ENCODE measurements at regions not wholly inside any gene's neighbourhood (a gene's known extent, or its start where the extent isn't known, plus 50 kb on each side); places are given as distances from the start of the nearest gene placed in this dataset.

- no peak for ATAC-seq
- no peak for TF ChIP-seq ZFP30 (CRISPR knock-in tag; IDR thresholded peaks at IDR 0.05)
- no peak for TF ChIP-seq ZFP3 (CRISPR knock-in tag; IDR thresholded peaks at IDR 0.05)
- TF ChIP-seq RARB (CRISPR knock-in tag; IDR thresholded peaks at IDR 0.05): no peak
- TF ChIP-seq ESRRG (CRISPR knock-in tag; IDR thresholded peaks at IDR 0.05): no peak
- TF ChIP-seq CSRNP3 (CRISPR knock-in tag; IDR thresholded peaks at IDR 0.05): no peak
- TF ChIP-seq TSHZ2 (CRISPR knock-in tag; IDR thresholded peaks at IDR 0.05): no peak
- no peak for TF ChIP-seq ZNF70 (CRISPR knock-in tag; IDR thresholded peaks at IDR 0.05)
- TF ChIP-seq CSDC2 (CRISPR knock-in tag; IDR thresholded peaks at IDR 0.05): no peak
- no peak for TF ChIP-seq ZNF8 (CRISPR knock-in tag; IDR thresholded peaks at IDR 0.05)
- TF ChIP-seq ZNF565 (CRISPR knock-in tag; conservative IDR thresholded peaks at IDR 0.05; ENCODE audit: low read depth): no peak
- no peak for TF ChIP-seq GLIS3 (CRISPR knock-in tag; IDR thresholded peaks at IDR 0.05)
- TF ChIP-seq OSR1 (CRISPR knock-in tag; IDR thresholded peaks at IDR 0.05): no peak
- no peak for TF ChIP-seq CREB5 (CRISPR knock-in tag; IDR thresholded peaks at IDR 0.05; ENCODE audit: low read depth)
- no peak for TF ChIP-seq ISL1 (CRISPR knock-in tag; IDR thresholded peaks at IDR 0.05)
- TF ChIP-seq ARNTL (CRISPR knock-in tag; IDR thresholded peaks at IDR 0.05; ENCODE audit: borderline replicate concordance, low read depth): no peak
- TF ChIP-seq BACH2 (CRISPR knock-in tag; IDR thresholded peaks at IDR 0.05; ENCODE audit: borderline replicate concordance): no peak
- no peak for TF ChIP-seq TOX (CRISPR knock-in tag; IDR thresholded peaks at IDR 0.05; ENCODE audit: borderline replicate concordance)
- TF ChIP-seq POU6F1 (CRISPR knock-in tag; IDR thresholded peaks at IDR 0.05; ENCODE audit: borderline replicate concordance, low read depth): no peak
Observed at GRCh38 chr1:87949711-87950110, 621.0 kb downstream of the LMO4 start.

GRCh38 chr1:87950369-87950768 lies 621.7 kb downstream of the LMO4 start:
- no peak for TF ChIP-seq BACH2 (CRISPR knock-in tag; IDR thresholded peaks at IDR 0.05; ENCODE audit: borderline replicate concordance)
- TF ChIP-seq SNAI2 (CRISPR knock-in tag; IDR thresholded peaks at IDR 0.05): no peak
- no peak for TF ChIP-seq POU6F1 (CRISPR knock-in tag; IDR thresholded peaks at IDR 0.05; ENCODE audit: borderline replicate concordance, low read depth)
- no peak for TF ChIP-seq ESRRG (CRISPR knock-in tag; IDR thresholded peaks at IDR 0.05)
- TF ChIP-seq CSDC2 (CRISPR knock-in tag; IDR thresholded peaks at IDR 0.05): no peak
- TF ChIP-seq ZFP30 (CRISPR knock-in tag; IDR thresholded peaks at IDR 0.05): no peak
- no peak for TF ChIP-seq ARNTL (CRISPR knock-in tag; IDR thresholded peaks at IDR 0.05; ENCODE audit: borderline replicate concordance, low read depth)
- TF ChIP-seq TCF4 (CRISPR knock-in tag; IDR thresholded peaks at IDR 0.05; ENCODE audit: borderline replicate concordance): no peak
- no peak for TF ChIP-seq CSRNP3 (CRISPR knock-in tag; IDR thresholded peaks at IDR 0.05)
- no peak for TF ChIP-seq ZNF8 (CRISPR knock-in tag; IDR thresholded peaks at IDR 0.05)
- no peak for TF ChIP-seq ZC3H10 (CRISPR knock-in tag; IDR thresholded peaks at IDR 0.05)
- no peak for ATAC-seq
